ENCODE measurements at regions not wholly inside any gene's neighbourhood (a gene's known extent, or its start where the extent isn't known, plus 50 kb on each side); places are given as distances from the start of the nearest gene placed in this dataset.
A peak's percentile ranks its signal among the peaks of the same experiment; 100 is the strongest.

GRCh38 chr13:104686484-104686883 is 1620.3 kb upstream of the SLC10A2 start:
- Histone ChIP-seq H3K36me3 (ENCODE audit: control insufficient read depth, insufficient read depth, low read length) (no peaks in the 10 kb centered on the region), H3K27me3 (ENCODE audit: control insufficient read depth, insufficient read depth, low read length) (no peaks in the 10 kb centered on the region), H3K4me3 (ENCODE audit: low read depth, low read length) (no peak overlapping the region)
- TF ChIP-seq, protein P1, sequence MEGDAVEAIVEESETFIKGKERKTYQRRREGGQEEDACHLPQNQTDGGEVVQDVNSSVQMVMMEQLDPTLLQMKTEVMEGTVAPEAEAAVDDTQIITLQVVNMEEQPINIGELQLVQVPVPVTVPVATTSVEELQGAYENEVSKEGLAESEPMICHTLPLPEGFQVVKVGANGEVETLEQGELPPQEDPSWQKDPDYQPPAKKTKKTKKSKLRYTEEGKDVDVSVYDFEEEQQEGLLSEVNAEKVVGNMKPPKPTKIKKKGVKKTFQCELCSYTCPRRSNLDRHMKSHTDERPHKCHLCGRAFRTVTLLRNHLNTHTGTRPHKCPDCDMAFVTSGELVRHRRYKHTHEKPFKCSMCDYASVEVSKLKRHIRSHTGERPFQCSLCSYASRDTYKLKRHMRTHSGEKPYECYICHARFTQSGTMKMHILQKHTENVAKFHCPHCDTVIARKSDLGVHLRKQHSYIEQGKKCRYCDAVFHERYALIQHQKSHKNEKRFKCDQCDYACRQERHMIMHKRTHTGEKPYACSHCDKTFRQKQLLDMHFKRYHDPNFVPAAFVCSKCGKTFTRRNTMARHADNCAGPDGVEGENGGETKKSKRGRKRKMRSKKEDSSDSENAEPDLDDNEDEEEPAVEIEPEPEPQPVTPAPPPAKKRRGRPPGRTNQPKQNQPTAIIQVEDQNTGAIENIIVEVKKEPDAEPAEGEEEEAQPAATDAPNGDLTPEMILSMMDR (IDR thresholded peaks at IDR 0.05; ENCODE audit: insufficient read depth, low read length, severe bottlenecking) = no peak
- DNase-seq (ENCODE audit: low read depth) (no peak), FAIRE-seq (no peak)

GRCh38 chr13:104683789-104684188 is 1617.6 kb upstream of the SLC10A2 start:
- DNase-seq (ENCODE audit: low read depth) = peak; percentile 1
- TF ChIP-seq, protein P1 (IDR thresholded peaks at IDR 0.05; ENCODE audit: insufficient read depth, low read length, severe bottlenecking) = no peak
- Histone ChIP-seq H3K27me3 (ENCODE audit: control insufficient read depth, insufficient read depth, low read length) (no peaks in the 10 kb centered on the region), H3K4me3 (ENCODE audit: low read depth, low read length) (no peak overlapping the region), H3K36me3 (ENCODE audit: control insufficient read depth, insufficient read depth, low read length) (no peaks in the 10 kb centered on the region)
- FAIRE-seq = no peak

- no peak overlapping the region for H3K4me3 ChIP-seq (ENCODE audit: low read depth, low read length)
These were observed 1611.9 kb upstream of the SLC10A2 start for GRCh38 chr13:104678161-104678560.

GRCh38 chr13:104671901-104672300 is 1605.7 kb upstream of the SLC10A2 start:
- H3K27me3 ChIP-seq (ENCODE audit: control insufficient read depth, insufficient read depth, low read length) = no peaks in the 10 kb centered on the region
- TF ChIP-seq, protein P1 (IDR thresholded peaks at IDR 0.05; ENCODE audit: insufficient read depth, low read length, severe bottlenecking) = no peak
- FAIRE-seq (no peak), DNase-seq (ENCODE audit: low read depth) (no peak)
- no peak overlapping the region for H3K4me3 ChIP-seq (ENCODE audit: low read depth, low read length)
- no peaks in the 10 kb centered on the region for H3K36me3 ChIP-seq (ENCODE audit: control insufficient read depth, insufficient read depth, low read length)

More at GRCh38 chr13:104678161-104678560, 1611.9 kb upstream of the SLC10A2 start:
- H3K27me3 ChIP-seq (ENCODE audit: control insufficient read depth, insufficient read depth, low read length) = no peaks in the 10 kb centered on the region
- FAIRE-seq = no peak
- no peak for DNase-seq (ENCODE audit: low read depth)
- TF ChIP-seq, protein P1 (IDR thresholded peaks at IDR 0.05; ENCODE audit: insufficient read depth, low read length, severe bottlenecking) = no peak
- no peaks in the 10 kb centered on the region for H3K36me3 ChIP-seq (ENCODE audit: control insufficient read depth, insufficient read depth, low read length)

GRCh38 chr13:104657196-104657595 is 1591.0 kb upstream of the SLC10A2 start:
- Histone ChIP-seq H3K4me3 (ENCODE audit: low read depth, low read length) (no peak overlapping the region), H3K27me3 (ENCODE audit: control insufficient read depth, insufficient read depth, low read length) (no peaks in the 10 kb centered on the region), H3K36me3 (ENCODE audit: control insufficient read depth, insufficient read depth, low read length) (no peaks in the 10 kb centered on the region)
- TF ChIP-seq, protein P1 (IDR thresholded peaks at IDR 0.05; ENCODE audit: insufficient read depth, low read length, severe bottlenecking) = no peak
- FAIRE-seq = no peak
- DNase-seq (ENCODE audit: low read depth) = no peak

GRCh38 chr13:104650431-104650830 is 1584.2 kb upstream of the SLC10A2 start:
- H3K27me3 ChIP-seq (ENCODE audit: control insufficient read depth, insufficient read depth, low read length) = no peaks in the 10 kb centered on the region
- TF ChIP-seq, protein P1 (IDR thresholded peaks at IDR 0.05; ENCODE audit: insufficient read depth, low read length, severe bottlenecking) = no peak
- FAIRE-seq (no peak), DNase-seq (ENCODE audit: low read depth) (no peak)
- H3K36me3 ChIP-seq (ENCODE audit: control insufficient read depth, insufficient read depth, low read length) = no peaks in the 10 kb centered on the region
- no peak overlapping the region for H3K4me3 ChIP-seq (ENCODE audit: low read depth, low read length)
